ENCODE measurements at regions not wholly inside any gene's neighbourhood (a gene's known extent, or its start where the extent isn't known, plus 50 kb on each side); places are given as distances from the start of the nearest gene placed in this dataset.

GRCh38 chr20:43787937-43788336 lies 61.1 kb upstream of the GTSF1L start:
- no peaks in the 10 kb centered on the region for H3K27me3 ChIP-seq
- no peak overlapping the region for H3K27ac ChIP-seq
- DNase-seq: no peak
- ATAC-seq (ENCODE audit: low FRiP score in 2 of 2): no peak
- H3K4me3 ChIP-seq: no peak overlapping the region
- TF ChIP-seq EP300 (IDR thresholded peaks at IDR 0.05) (no peak), POLR2AphosphoS5 (IDR thresholded peaks at IDR 0.05) (no peak), POLR2A (IDR thresholded peaks at IDR 0.05) (no peak), CTCF (IDR thresholded peaks at IDR 0.05) (no peak)
- H3K36me3 ChIP-seq: no peaks in the 10 kb centered on the region
- no peaks in the 10 kb centered on the region for H3K4me1 ChIP-seq
- WGBS, 2 donors: 88 to 93% methylated on average over 2 of the region's 2 CpGs
- peaks cover 0 to 4% (median 0%) of the 10 kb centered on the region in 4 donors for H3K9me3 ChIP-seq

DNA sequence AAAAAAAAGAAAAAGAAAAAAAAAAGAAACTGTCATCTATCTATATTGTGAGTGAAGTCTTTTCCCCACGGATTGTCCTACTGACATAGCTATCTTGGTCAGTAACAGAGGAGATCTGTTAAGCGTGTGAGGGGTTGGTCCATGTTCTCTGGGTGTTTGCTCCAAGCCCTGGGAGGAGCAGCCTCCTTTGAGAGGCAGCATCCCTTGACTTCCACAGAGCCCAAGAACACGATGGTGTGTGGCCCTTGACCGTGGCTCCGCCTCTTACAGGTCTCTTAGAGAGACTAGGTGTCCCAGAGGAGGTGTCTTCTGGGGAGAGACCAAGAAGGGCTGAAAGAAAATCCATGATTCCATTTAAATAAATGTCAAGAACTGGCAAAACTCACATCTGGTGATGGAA lies 60.1 kb upstream of the GTSF1L start:
- no peaks in the 10 kb centered on the region for H3K27me3 ChIP-seq
- no peaks in the 10 kb centered on the region for H3K4me1 ChIP-seq
- ATAC-seq (ENCODE audit: low FRiP score in 2 of 2): no peak
- no peak for DNase-seq
- no peak overlapping the region for H3K27ac ChIP-seq
- no peak overlapping the region for H3K4me3 ChIP-seq
- no peaks in the 10 kb centered on the region for H3K36me3 ChIP-seq
- no peak for TF ChIP-seq POLR2AphosphoS5 (IDR thresholded peaks at IDR 0.05)
- TF ChIP-seq EP300 (IDR thresholded peaks at IDR 0.05): no peak
- no peak for TF ChIP-seq CTCF (IDR thresholded peaks at IDR 0.05)
- no peak for TF ChIP-seq POLR2A (IDR thresholded peaks at IDR 0.05)
- peaks cover 0 to 4% (median 0%) of the 10 kb centered on the region in 4 donors for H3K9me3 ChIP-seq
- 70 to 84% methylated on average over 5 of the region's 5 CpGs for WGBS, 2 donors

- 80 to 82% methylated on average over 3 of the region's 3 CpGs for WGBS, 2 donors
- Histone ChIP-seq H3K4me1 (no peaks in the 10 kb centered on the region), H3K27me3 (no peaks in the 10 kb centered on the region), H3K4me3 (no peak overlapping the region), H3K9me3 (peaks cover 4 to 23% (median 6%) of the 10 kb centered on the region in 4 donors), H3K27ac (no peak overlapping the region), H3K36me3 (no peaks in the 10 kb centered on the region)
- no peak for ATAC-seq (ENCODE audit: low FRiP score in 2 of 2)
- no peak for TF ChIP-seq POLR2A (IDR thresholded peaks at IDR 0.05)
- TF ChIP-seq POLR2AphosphoS5 (IDR thresholded peaks at IDR 0.05): no peak
- DNase-seq: no peak
Observed at GRCh38 chr20:43781215-43781614, 54.4 kb upstream of the GTSF1L start.

DNA sequence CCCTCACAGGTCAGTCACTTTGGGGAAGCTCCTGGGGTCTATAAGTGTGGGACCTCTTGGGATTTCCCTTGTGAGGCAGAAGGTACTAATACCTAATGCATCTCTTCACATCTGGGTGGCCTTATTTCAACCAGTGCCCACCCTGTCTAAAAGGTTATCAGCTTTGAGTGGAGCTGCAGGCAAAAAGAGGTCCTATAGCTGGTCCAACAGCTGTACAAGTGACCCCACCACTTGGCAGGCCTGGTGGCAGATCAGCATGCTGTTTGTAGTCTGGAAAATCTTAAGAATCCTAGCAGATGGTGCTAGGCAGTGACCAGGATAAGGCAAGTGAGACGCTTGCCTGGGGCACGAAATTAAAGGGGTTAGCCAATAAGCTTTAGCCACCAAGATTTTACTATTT lies 51.6 kb upstream of the GTSF1L start:
- Histone ChIP-seq H3K9me3 (peaks cover 4 to 23% (median 6%) of the 10 kb centered on the region in 4 donors), H3K27me3 (no peaks in the 10 kb centered on the region), H3K36me3 (no peaks in the 10 kb centered on the region), H3K4me1 (no peaks in the 10 kb centered on the region), H3K4me3 (no peak overlapping the region), H3K27ac (no peak overlapping the region)
- no peak for DNase-seq
- ATAC-seq (ENCODE audit: low FRiP score in 2 of 2): no peak
- TF ChIP-seq CTCF (IDR thresholded peaks at IDR 0.05): no peak
- no peak for TF ChIP-seq POLR2A (IDR thresholded peaks at IDR 0.05)
- TF ChIP-seq POLR2AphosphoS5 (IDR thresholded peaks at IDR 0.05): no peak
- TF ChIP-seq EP300 (IDR thresholded peaks at IDR 0.05): no peak
- 89 to 93% methylated on average over 2 of the region's 2 CpGs for WGBS, 2 donors

GRCh38 chr20:43776691-43777090 lies 49.9 kb upstream of the GTSF1L start:
- WGBS, 2 donors: 93 to 96% methylated on average over 1 of the region's 1 CpG
- H3K27me3 ChIP-seq: no peaks in the 10 kb centered on the region
- H3K4me1 ChIP-seq: no peaks in the 10 kb centered on the region
- no peak overlapping the region for H3K4me3 ChIP-seq
- DNase-seq: no peak
- no peak for ATAC-seq (ENCODE audit: low FRiP score in 2 of 2)
- H3K27ac ChIP-seq: no peak overlapping the region
- H3K9me3 ChIP-seq: peaks cover 4 to 23% (median 6%) of the 10 kb centered on the region in 4 donors
- TF ChIP-seq POLR2A (IDR thresholded peaks at IDR 0.05) (no peak), POLR2AphosphoS5 (IDR thresholded peaks at IDR 0.05) (no peak), EP300 (IDR thresholded peaks at IDR 0.05) (no peak)
- no peaks in the 10 kb centered on the region for H3K36me3 ChIP-seq

Small RNA genes in the stretch of these regions (small RNA-seq; reads per million reads assigned to genes)
- gene RNU6-639P: 0 reads per million in 4 donors

Measured in upper lobe of left lung (tissue), 6 donors.